Memory B cell (primary cell): ENCODE measurements at regions not wholly inside any gene's neighbourhood (a gene's known extent, or its start where the extent isn't known, plus 50 kb on each side); places are given as distances from the start of the nearest gene placed in this dataset.

Experiments used
- ATAC-seq: fragments of 150-1000 bp; cut with Tn5 transposase; 2 replicates; pipeline ENCODE4 v1.10.0; 2021; ENCODE audit warnings: low read depth, mild to moderate bottlenecking, moderate library complexity
- DNase-seq, 2 donors: peaks; one replicate each; pipeline ENCODE4 v3.0.0; 2022; ENCODE audit warnings: low spot score in 2 of 2
- H3K27ac Mint-ChIP-seq: one replicate; pipeline ENCODE4 v1.8.0; 2022; ENCODE audit warnings: mild to moderate bottlenecking, moderate library complexity, mixed read lengths
- H3K27me3 Mint-ChIP-seq: one replicate; pipeline ENCODE4 v1.8.0; 2022; ENCODE audit warnings: mixed read lengths
- H3K36me3 Mint-ChIP-seq: one replicate; pipeline ENCODE4 v1.8.0; 2022; ENCODE audit warnings: mild to moderate bottlenecking, mixed read lengths
- H3K4me1 Mint-ChIP-seq: one replicate; pipeline ENCODE4 v1.8.0; 2022; ENCODE audit warnings: mixed read lengths
- H3K4me3 Mint-ChIP-seq: one replicate; pipeline ENCODE4 v1.8.0; 2022; ENCODE audit warnings: mild to moderate bottlenecking, moderate library complexity, mixed read lengths
- H3K9me3 Mint-ChIP-seq: one replicate; pipeline ENCODE4 v1.8.0; 2022; ENCODE audit warnings: mixed read lengths

DNA sequence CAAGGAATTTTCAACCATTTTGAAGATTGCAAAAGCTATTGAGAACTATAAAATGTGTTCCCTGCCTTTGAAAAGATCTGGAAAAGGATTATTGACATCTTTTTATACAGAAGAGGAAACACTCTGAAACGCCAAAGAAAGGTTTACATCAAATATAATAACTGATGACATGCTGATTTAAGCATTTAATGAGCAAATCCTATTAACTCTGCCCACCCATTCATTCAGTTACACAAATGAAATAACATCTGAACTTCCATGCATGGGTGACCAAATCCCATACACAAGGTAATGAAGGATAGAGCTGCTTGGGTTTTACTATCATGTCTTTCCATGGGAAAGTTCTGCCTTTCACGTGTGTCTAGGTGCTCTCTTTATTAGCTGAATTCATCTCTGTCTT lies 589.4 kb upstream of the WWC1 start:
- H3K4me1 Mint-ChIP-seq: no peaks in the 10 kb centered on the region
- peaks cover 4% of the 10 kb centered on the region for H3K9me3 Mint-ChIP-seq
- ATAC-seq (no peak), DNase-seq (no peak)
- no peaks in the 10 kb centered on the region for H3K27me3 Mint-ChIP-seq
- H3K27ac Mint-ChIP-seq: no peak overlapping the region
- H3K4me3 Mint-ChIP-seq: no peak overlapping the region
- no peaks in the 10 kb centered on the region for H3K36me3 Mint-ChIP-seq

DNA sequence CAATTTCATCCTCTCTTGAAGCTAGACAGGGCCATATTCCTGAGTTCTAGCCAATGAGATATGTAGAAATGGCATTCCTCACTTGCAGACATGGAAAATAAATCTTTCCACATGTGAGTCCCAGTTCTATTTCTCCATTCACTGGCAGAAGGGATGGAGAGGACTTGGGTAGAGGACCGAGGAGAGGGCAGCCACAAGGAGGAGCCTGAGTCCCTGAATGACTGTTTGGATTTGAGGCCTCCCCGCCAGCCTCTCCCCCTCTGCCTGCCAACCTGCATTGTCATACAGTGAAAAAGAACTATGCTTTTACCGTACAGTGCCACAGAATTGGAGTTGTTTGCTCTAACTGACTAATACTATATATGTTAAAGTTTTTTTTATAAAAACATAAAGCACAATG lies 583.0 kb upstream of the WWC1 start:
- ATAC-seq (no peak), DNase-seq (no peak)
- H3K9me3 Mint-ChIP-seq: peaks cover 2% of the 10 kb centered on the region
- H3K27ac Mint-ChIP-seq: no peak overlapping the region
- no peak overlapping the region for H3K4me3 Mint-ChIP-seq
- no peaks in the 10 kb centered on the region for H3K36me3 Mint-ChIP-seq
- H3K27me3 Mint-ChIP-seq: no peaks in the 10 kb centered on the region
- H3K4me1 Mint-ChIP-seq: no peaks in the 10 kb centered on the region

- no peak for DNase-seq
- Mint-ChIP-seq H3K27ac (no peak overlapping the region), H3K4me1 (no peaks in the 10 kb centered on the region), H3K9me3 (peaks cover 4% of the 10 kb centered on the region), H3K4me3 (no peak overlapping the region), H3K27me3 (no peaks in the 10 kb centered on the region), H3K36me3 (no peaks in the 10 kb centered on the region)
- ATAC-seq: no peak
Observed at GRCh38 chr5:167709625-167710024, 581.8 kb upstream of the WWC1 start.

DNA sequence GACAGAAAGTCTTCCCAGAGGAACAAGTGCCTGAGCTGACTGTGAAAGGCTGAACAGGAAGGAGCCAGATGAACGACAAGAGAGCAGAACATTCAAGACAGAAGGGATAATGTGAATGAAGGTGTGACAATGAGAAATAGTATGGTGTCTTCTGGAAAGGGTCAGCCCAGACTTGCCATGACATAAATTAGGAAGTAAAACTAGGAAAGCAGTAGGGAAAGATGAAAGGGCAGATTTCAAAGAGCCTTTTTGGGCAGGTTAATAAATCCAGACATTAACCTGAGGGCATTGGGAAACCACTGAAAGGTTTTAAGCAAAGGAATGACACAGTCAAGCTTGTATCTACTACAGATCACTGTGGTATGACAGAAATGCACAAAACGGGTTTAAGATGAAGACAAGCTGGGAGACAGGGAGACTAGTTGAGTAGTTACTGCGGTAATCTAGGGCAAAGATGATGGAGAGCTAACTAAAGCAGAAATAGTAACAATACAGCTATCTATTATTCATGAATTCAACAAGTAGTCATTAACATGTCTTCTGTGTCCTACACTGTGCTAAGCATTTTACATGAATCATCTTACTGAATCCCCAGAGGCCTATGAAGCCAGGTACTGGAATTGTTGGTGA lies 580.9 kb upstream of the WWC1 start:
- no peak for ATAC-seq
- Mint-ChIP-seq H3K36me3 (no peaks in the 10 kb centered on the region), H3K27me3 (no peaks in the 10 kb centered on the region), H3K4me1 (no peaks in the 10 kb centered on the region), H3K27ac (no peak overlapping the region), H3K9me3 (peaks cover 4% of the 10 kb centered on the region), H3K4me3 (no peak overlapping the region)
- no peak for DNase-seq

- Mint-ChIP-seq H3K4me3 (no peak overlapping the region), H3K27ac (no peak overlapping the region), H3K4me1 (no peaks in the 10 kb centered on the region), H3K36me3 (no peaks in the 10 kb centered on the region), H3K27me3 (no peaks in the 10 kb centered on the region), H3K9me3 (peaks cover 2% of the 10 kb centered on the region)
- DNase-seq (no peak), ATAC-seq (no peak)
Observed at GRCh38 chr5:167712986-167713585, 578.4 kb upstream of the WWC1 start.

GRCh38 chr5:167713896-167714295 lies 577.5 kb upstream of the WWC1 start:
- no peaks in the 10 kb centered on the region for H3K27me3 Mint-ChIP-seq
- H3K27ac Mint-ChIP-seq: no peak overlapping the region
- DNase-seq (no peak), ATAC-seq (no peak)
- H3K9me3 Mint-ChIP-seq: peaks cover 2% of the 10 kb centered on the region
- H3K4me1 Mint-ChIP-seq: no peaks in the 10 kb centered on the region
- no peak overlapping the region for H3K4me3 Mint-ChIP-seq
- H3K36me3 Mint-ChIP-seq: no peaks in the 10 kb centered on the region

DNA sequence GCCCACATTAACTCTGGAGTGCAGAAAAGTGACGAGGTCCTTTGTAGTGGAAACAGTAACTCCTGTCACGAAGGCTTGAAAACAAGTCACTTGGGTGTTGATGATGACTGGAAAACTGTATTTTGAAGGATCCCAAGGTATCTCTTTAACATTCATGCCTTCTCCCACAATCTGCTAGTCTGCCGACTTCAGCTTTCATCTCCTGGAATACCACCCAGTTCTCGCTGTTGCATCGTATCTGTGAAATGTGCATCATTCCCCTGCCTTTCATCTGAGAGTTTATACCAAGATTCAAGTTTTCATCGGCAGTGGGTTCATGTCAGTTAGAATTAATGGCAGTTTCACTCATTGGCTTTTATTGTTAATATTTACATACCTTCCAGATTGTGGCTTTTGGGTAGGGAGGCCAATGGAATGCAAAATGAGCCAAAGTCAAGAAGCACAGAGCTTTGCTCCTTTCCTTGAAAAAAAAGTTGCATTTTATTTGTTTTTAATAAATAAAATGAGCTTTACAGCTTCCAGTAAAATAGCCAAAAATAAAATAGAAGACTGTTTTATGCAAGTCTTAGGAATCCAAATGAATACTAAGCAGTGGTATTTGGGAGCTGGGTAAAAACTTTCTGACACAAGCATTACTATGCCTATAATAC lies 575.2 kb upstream of the WWC1 start:
- no peak overlapping the region for H3K27ac Mint-ChIP-seq
- DNase-seq (no peak), ATAC-seq (no peak)
- peaks cover 2% of the 10 kb centered on the region for H3K9me3 Mint-ChIP-seq
- H3K4me1 Mint-ChIP-seq: no peaks in the 10 kb centered on the region
- no peak overlapping the region for H3K4me3 Mint-ChIP-seq
- H3K27me3 Mint-ChIP-seq: no peaks in the 10 kb centered on the region
- no peaks in the 10 kb centered on the region for H3K36me3 Mint-ChIP-seq

- Mint-ChIP-seq H3K36me3 (no peaks in the 10 kb centered on the region), H3K9me3 (no peaks in the 10 kb centered on the region), H3K27ac (no peak overlapping the region), H3K27me3 (no peaks in the 10 kb centered on the region), H3K4me1 (peaks cover 6% of the 10 kb centered on the region), H3K4me3 (no peak overlapping the region)
- DNase-seq (no peak), ATAC-seq (no peak)
Observed at GRCh38 chr5:167720259-167720658, 571.2 kb upstream of the WWC1 start.

DNA sequence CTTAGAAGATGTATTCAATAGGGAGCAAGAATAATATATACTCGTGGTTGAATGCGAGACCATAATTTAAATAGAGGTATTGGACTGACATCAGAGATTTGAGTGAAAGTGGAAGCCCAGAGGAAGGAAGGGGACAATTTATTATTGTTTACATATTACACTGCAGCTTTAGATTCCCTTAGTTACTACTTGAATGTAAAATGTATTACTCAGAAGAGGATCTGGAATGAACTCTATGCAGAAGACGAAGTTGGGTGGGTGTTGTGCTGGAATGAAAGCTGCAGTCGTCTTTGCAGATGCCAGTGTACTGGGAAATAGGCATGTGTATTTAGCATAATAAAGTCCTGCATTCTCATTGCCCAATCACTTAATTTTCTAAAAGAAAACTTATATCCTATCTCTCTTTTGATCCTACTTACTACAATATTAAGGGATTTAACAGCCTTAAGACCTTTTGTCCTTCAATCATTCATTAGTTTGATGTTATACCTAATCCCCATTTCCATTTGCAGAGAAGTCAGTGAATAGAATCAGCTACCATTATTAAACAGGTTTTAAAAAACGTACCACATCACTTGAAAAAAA lies 570.7 kb upstream of the WWC1 start:
- Mint-ChIP-seq H3K4me1 (peaks cover 6% of the 10 kb centered on the region), H3K4me3 (no peak overlapping the region), H3K9me3 (peaks cover 2% of the 10 kb centered on the region), H3K36me3 (no peaks in the 10 kb centered on the region), H3K27me3 (no peaks in the 10 kb centered on the region), H3K27ac (no peak overlapping the region)
- ATAC-seq (no peak), DNase-seq (no peak)

GRCh38 chr5:167721926-167722440 lies 569.5 kb upstream of the WWC1 start:
- H3K9me3 Mint-ChIP-seq: peaks cover 2% of the 10 kb centered on the region
- H3K27me3 Mint-ChIP-seq: no peaks in the 10 kb centered on the region
- H3K36me3 Mint-ChIP-seq: no peaks in the 10 kb centered on the region
- peaks cover 6% of the 10 kb centered on the region for H3K4me1 Mint-ChIP-seq
- DNase-seq (no peak), ATAC-seq (no peak)
- no peak overlapping the region for H3K4me3 Mint-ChIP-seq
- no peak overlapping the region for H3K27ac Mint-ChIP-seq

DNA sequence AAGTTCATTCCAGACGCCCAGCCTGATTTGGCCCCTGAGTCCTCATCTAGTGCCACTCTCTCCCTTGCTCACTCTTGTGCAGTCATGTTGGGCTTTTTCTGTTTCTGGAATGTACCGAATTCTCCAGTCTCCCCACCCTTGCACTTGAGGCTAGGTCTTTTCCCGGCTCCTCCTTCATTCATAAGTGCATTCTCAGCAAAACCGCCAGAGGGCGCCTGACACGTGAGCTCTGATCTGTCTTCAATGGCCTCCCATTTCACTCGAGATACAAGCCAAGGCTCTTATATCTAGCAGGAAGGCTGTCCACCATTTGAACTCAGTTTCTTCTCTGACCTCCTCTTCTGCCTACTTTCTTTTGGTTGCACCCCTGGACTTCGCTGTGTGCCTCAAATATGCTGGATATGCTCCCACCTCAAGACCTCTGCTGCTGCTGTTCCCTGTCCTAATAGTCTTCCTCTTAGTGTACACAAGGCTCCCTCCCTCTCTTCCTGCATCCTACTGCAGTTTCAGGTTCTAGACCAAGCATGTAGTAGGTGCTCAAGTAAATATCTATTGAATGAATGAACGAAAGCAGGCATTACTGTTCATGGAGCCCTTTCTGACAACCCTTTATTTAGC lies 568.1 kb upstream of the WWC1 start:
- Mint-ChIP-seq H3K36me3 (no peaks in the 10 kb centered on the region), H3K27me3 (no peaks in the 10 kb centered on the region), H3K9me3 (peaks cover 2% of the 10 kb centered on the region), H3K4me3 (no peak overlapping the region), H3K27ac (no peak overlapping the region), H3K4me1 (peaks cover 6% of the 10 kb centered on the region)
- DNase-seq (peak; percentile 17 to 27), ATAC-seq (peak; percentile 48)

- Mint-ChIP-seq H3K27me3 (no peaks in the 10 kb centered on the region), H3K9me3 (peaks cover 2% of the 10 kb centered on the region), H3K27ac (no peak overlapping the region), H3K4me3 (no peak overlapping the region), H3K36me3 (no peaks in the 10 kb centered on the region), H3K4me1 (peaks cover 6% of the 10 kb centered on the region)
- DNase-seq: no peak
- no peak for ATAC-seq
Observed at GRCh38 chr5:167725264-167725663, 566.2 kb upstream of the WWC1 start.

DNA sequence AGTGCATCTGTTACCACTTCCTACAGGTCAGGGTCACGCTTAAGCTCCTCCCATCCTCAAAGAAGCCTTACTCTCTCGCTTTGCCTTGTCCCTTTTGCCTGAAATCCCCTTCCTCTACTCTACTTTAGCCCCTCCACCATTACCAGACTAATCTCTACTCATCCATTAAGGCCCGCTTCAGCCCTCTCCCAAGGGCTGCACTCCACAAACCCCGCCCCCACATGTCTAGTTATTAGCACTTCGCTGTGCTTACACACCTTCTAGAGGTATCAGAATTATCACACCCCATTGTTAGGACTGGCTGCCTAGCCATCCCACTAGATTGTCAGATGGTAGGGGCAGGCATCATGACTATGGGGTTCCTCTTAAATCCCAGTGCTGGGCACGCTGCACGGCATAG lies 565.7 kb upstream of the WWC1 start:
- DNase-seq (no peak), ATAC-seq (no peak)
- Mint-ChIP-seq H3K4me1 (peaks cover 6% of the 10 kb centered on the region), H3K9me3 (peaks cover 2% of the 10 kb centered on the region), H3K4me3 (no peak overlapping the region), H3K27me3 (no peaks in the 10 kb centered on the region), H3K36me3 (no peaks in the 10 kb centered on the region), H3K27ac (no peak overlapping the region)

GRCh38 chr5:167726642-167727041 lies 564.8 kb upstream of the WWC1 start:
- ATAC-seq: no peak
- Mint-ChIP-seq H3K4me3 (no peak overlapping the region), H3K4me1 (peaks cover 6% of the 10 kb centered on the region), H3K27me3 (no peaks in the 10 kb centered on the region), H3K36me3 (no peaks in the 10 kb centered on the region), H3K9me3 (peaks cover 2% of the 10 kb centered on the region), H3K27ac (no peak overlapping the region)
- DNase-seq: no peak
